HG03342 (cell line): ENCODE measurements at regions not wholly inside any gene's neighbourhood (a gene's known extent, or its start where the extent isn't known, plus 50 kb on each side); places are given as distances from the start of the nearest gene placed in this dataset.

Source experiments
- ATAC-seq: cut with Tn5 transposase; IDR thresholded peaks from one replicate; pipeline ENCODE4 v1.9.1; 2021; ENCODE audit warnings: mild to moderate bottlenecking, moderate library complexity; ENCODE audit not compliant: unreplicated experiment

- ATAC-seq, result no peak
These were observed 246.9 kb downstream of the ACTR3B start for GRCh38 chr7:153006452-153006851.

GRCh38 chr7:153006911-153007310, 247.4 kb downstream of the ACTR3B start:
- no peak for ATAC-seq

GRCh38 chr7:153010416-153010815, 250.9 kb downstream of the ACTR3B start:
- no peak for ATAC-seq

GRCh38 chr7:153012203-153012602, 252.7 kb downstream of the ACTR3B start:
- no peak for ATAC-seq

GRCh38 chr7:153017223-153017622, 257.7 kb downstream of the ACTR3B start:
- no peak for ATAC-seq

GRCh38 chr7:153021542-153021941, 262.0 kb downstream of the ACTR3B start:
- ATAC-seq, result no peak

GRCh38 chr7:153022475-153023193, 263.1 kb downstream of the ACTR3B start:
- ATAC-seq, result no peak

GRCh38 chr7:153023194-153023592, 263.6 kb downstream of the ACTR3B start:
- ATAC-seq, result no peak

- ATAC-seq, result no peak
These were observed 267.7 kb downstream of the ACTR3B start for GRCh38 chr7:153027210-153027609.

- no peak for ATAC-seq
These were observed 268.4 kb downstream of the ACTR3B start for GRCh38 chr7:153027904-153028303.

GRCh38 chr7:153030976-153031375, 271.4 kb downstream of the ACTR3B start:
- no peak for ATAC-seq

GRCh38 chr7:153034791-153035190, 275.2 kb downstream of the ACTR3B start:
- ATAC-seq, result no peak

- ATAC-seq, result peak; percentile 42
These were observed 277.0 kb downstream of the ACTR3B start for GRCh38 chr7:153036396-153037063.

- no peak for ATAC-seq
These were observed 283.9 kb downstream of the ACTR3B start for GRCh38 chr7:153043440-153043839.

- ATAC-seq, result no peak
These were observed 285.4 kb downstream of the ACTR3B start for GRCh38 chr7:153044981-153045380.

GRCh38 chr7:153047079-153047959, 287.8 kb downstream of the ACTR3B start:
- ATAC-seq, result no peak

- no peak for ATAC-seq
These were observed 292.7 kb downstream of the ACTR3B start for GRCh38 chr7:153052206-153052605.

GRCh38 chr7:153061910-153062528, 302.5 kb downstream of the ACTR3B start:
- no peak for ATAC-seq

GRCh38 chr7:153065051-153065450, 305.5 kb downstream of the ACTR3B start:
- no peak for ATAC-seq

- ATAC-seq, result no peak
These were observed 307.2 kb downstream of the ACTR3B start for GRCh38 chr7:153066711-153067110.

GRCh38 chr7:153070141-153070540, 310.6 kb downstream of the ACTR3B start:
- no peak for ATAC-seq
